GM12878 (cell line): ENCODE measurements at regions not wholly inside any gene's neighbourhood (a gene's known extent, or its start where the extent isn't known, plus 50 kb on each side); places are given as distances from the start of the nearest gene placed in this dataset.

Source experiments
- ATAC-seq: fragments of 200-7000 bp; cut with Tn5 transposase; 3 replicates; pipeline ENCODE4 v1.9.1; 2020; ENCODE audit warnings: mild to moderate bottlenecking, moderate library complexity
- BruUV-seq: library from RNA; stranded (reverse); fragments of 400-500 nt; replicated peaks from 2 replicates; lab custom pipeline; 2021; lab: Mats Ljungman, UMichigan
- CTCF ChIA-PET: fragments of 300-600 bp; sonication (Branson Sonifier 250); formaldehyde crosslinking; extraction: SDS; loops from one replicate; lab custom pipeline; 2021; ENCODE audit warnings: inconsistent platforms; lab: Yijun Ruan, JAX
- POLR2A ChIA-PET: fragments of 350-600 bp; formaldehyde crosslinking; extraction: SDS; loops from one replicate; lab custom pipeline; 2021; ENCODE audit warnings: inconsistent platforms; lab: Charles Lee
- RAD21 ChIA-PET: fragments of 300-600 bp; sonication (Branson Sonifier 250); formaldehyde crosslinking; loops from one replicate; lab custom pipeline; 2023; ENCODE audit warnings: antibody characterized with exemption; ENCODE audit not compliant: unreplicated experiment; lab: Charles Lee
- SMC1A ChIA-PET: fragments of 300-600 bp; sonication (Branson Sonifier 250); formaldehyde crosslinking; loops from one replicate; lab custom pipeline; 2023; ENCODE audit not compliant: unreplicated experiment, uncharacterized antibody; lab: Charles Lee
- DNase-seq: peaks from one replicate; pipeline ENCODE4 v3.0.0-alpha.2; 2011; ENCODE audit warnings: low read depth, low spot score
- FAIRE-seq: peaks from 3 replicates; lab custom pipeline; 2011; peaks lifted over from hg19 to GRCh38; lab: Jason Lieb, UNC
- H2AFZ ChIP-seq: 2 replicates; pipeline ENCODE4 v1.6.0; 2011; ENCODE audit warnings: low read depth, low read length, control low read depth; ENCODE audit not compliant: control insufficient read depth
- H3K27ac ChIP-seq: 2 replicates; pipeline ENCODE4 v1.5.1; 2011; ENCODE audit warnings: control low read depth; ENCODE audit not compliant: control insufficient read depth, insufficient read depth
- H3K27me3 ChIP-seq, 2 experiments: replicated peaks in 1 of 2; 2 replicates each; pipeline versions ENCODE4 v1.6.0 to v1.6.1; 2011; ENCODE audit warnings: low read length in 1 of 2; ENCODE audit not compliant: control insufficient read depth in 2 of 2, insufficient read depth in 2 of 2
- H3K36me3 ChIP-seq, 2 experiments: 2 replicates each; pipeline ENCODE4 v1.5.1; 2011; ENCODE audit warnings: low read length in 1 of 2; ENCODE audit not compliant: control insufficient read depth in 2 of 2, insufficient read depth in 2 of 2
- H3K4me1 ChIP-seq: 2 replicates; pipeline ENCODE4 v1.6.1; 2011; ENCODE audit warnings: mild to moderate bottlenecking, low read length, moderate library complexity, mixed read lengths; ENCODE audit not compliant: control insufficient read depth, insufficient read depth
- H3K4me2 ChIP-seq: 2 replicates; pipeline ENCODE4 v1.6.0; 2011; ENCODE audit warnings: control low read depth; ENCODE audit not compliant: control insufficient read depth, insufficient read depth
- H3K4me3 ChIP-seq: fragments of 200-600 bp; sonication (generic); 2 replicates; pipeline ENCODE4 v1.5.1; 2016
- H3K79me2 ChIP-seq: 2 replicates; pipeline ENCODE4 v1.6.0; 2011; ENCODE audit warnings: low read length; ENCODE audit not compliant: control insufficient read depth, insufficient read depth
- H3K9ac ChIP-seq: 2 replicates; pipeline ENCODE4 v1.8.0; 2011; ENCODE audit warnings: low read length, control low read depth, mixed read lengths; ENCODE audit not compliant: control insufficient read depth, insufficient read depth
- H3K9me3 ChIP-seq: replicated peaks from 3 replicates; pipeline ENCODE4 v1.5.1; 2011; ENCODE audit warnings: mild to moderate bottlenecking, low read length; ENCODE audit not compliant: control insufficient read depth, insufficient read depth
- H4K20me1 ChIP-seq: 2 replicates; pipeline ENCODE4 v1.6.0; 2011; ENCODE audit not compliant: control insufficient read depth, insufficient read depth
- CHD4 ChIP-seq: fragments of 200-600 bp; sonication (generic); IDR thresholded peaks from 2 replicates; pipeline ENCODE4 v1.6.1; 2016; ENCODE audit warnings: mild to moderate bottlenecking
- EP300 ChIP-seq, 2 experiments: fragments of 150-350 bp in 1 of 2; IDR thresholded peaks; 2 replicates each; pipeline ENCODE4 v1.6.1; 2011 to 2012; ENCODE audit warnings: low read depth in 2 of 2, low read length in 2 of 2, borderline replicate concordance in 1 of 2, improper control_type of control experiment in 1 of 2, inconsistent platforms in 1 of 2; ENCODE audit not compliant: control insufficient read depth in 1 of 2
- ESRRA ChIP-seq: IDR thresholded peaks from 2 replicates; pipeline ENCODE4 v1.6.1; 2012; ENCODE audit warnings: mild to moderate bottlenecking, low read length, improper control_type of control experiment
- ETV6 ChIP-seq, 2 experiments: fragments of 450-650 bp in 1 of 2; IDR thresholded peaks in 1 of 2; conservative IDR thresholded peaks in 1 of 2; 2 replicates each; pipeline ENCODE4 v1.6.1; 2014; ENCODE audit warnings: antibody characterized with exemption in 1 of 2, borderline replicate concordance in 1 of 2, low read depth in 1 of 2, mild to moderate bottlenecking in 1 of 2, moderate library complexity in 1 of 2
- MTA2 ChIP-seq: fragments of 450-650 bp; IDR thresholded peaks from 2 replicates; pipeline ENCODE4 v1.6.1; 2016; ENCODE audit warnings: low read depth, mild to moderate bottlenecking, moderate library complexity
- NFYA ChIP-seq: IDR thresholded peaks from 2 replicates; pipeline ENCODE4 v1.6.1; 2011; ENCODE audit warnings: low read depth, mild to moderate bottlenecking, low read length, improper control_type of control experiment, borderline replicate concordance
- NR2C1 ChIP-seq: fragments of 450-650 bp; IDR thresholded peaks from 2 replicates; pipeline ENCODE4 v1.6.1; 2017; ENCODE audit warnings: antibody characterized with exemption, mild to moderate bottlenecking, moderate library complexity
- POLR2AphosphoS2 ChIP-seq: IDR thresholded peaks from 2 replicates; pipeline ENCODE4 v1.6.1; 2011; ENCODE audit warnings: low read depth, mild to moderate bottlenecking, low read length, improper control_type of control experiment, moderate library complexity
- RAD51 ChIP-seq: fragments of 450-650 bp; IDR thresholded peaks from 2 replicates; pipeline ENCODE4 v1.6.1; 2016; ENCODE audit warnings: moderate library complexity, mild to moderate bottlenecking, inconsistent platforms
- RBBP5 ChIP-seq: fragments of 200-600 bp; sonication (generic); conservative IDR thresholded peaks from 2 replicates; pipeline ENCODE4 v1.6.1; 2016
- SIX5 ChIP-seq: IDR thresholded peaks from 2 replicates; pipeline ENCODE4 v1.6.1; 2011; ENCODE audit warnings: mild to moderate bottlenecking, low read depth, low read length, moderate library complexity; ENCODE audit not compliant: severe bottlenecking
- SMC3 ChIP-seq: IDR thresholded peaks from 2 replicates; pipeline ENCODE4 v1.6.1; 2011; ENCODE audit warnings: low read length, improper control_type of control experiment, borderline replicate concordance
- ZNF384 ChIP-seq: IDR thresholded peaks from 2 replicates; pipeline ENCODE4 v1.6.1; 2012; ENCODE audit warnings: low read depth, mild to moderate bottlenecking, low read length, improper control_type of control experiment, borderline replicate concordance
- WGBS: methylation state at CpG from one replicate; pipeline ENCODE4 v1.1.6; 2016; ENCODE audit warnings: low lambda C conversion rate; ENCODE audit not compliant: insufficient replicate concordance, insufficient coverage; ENCODE audit errors: missing lambda C conversion rate; 5-methylcytosine and 5-hydroxymethylcytosine counted together
- in situ Hi-C: fragments of 300-500 bp; cut with MboI; formaldehyde crosslinking; loops from 9 replicates; pipeline ENCODE4 v1.14.3; 2018; ENCODE audit warnings: mixed read lengths
- intact Hi-C: fragments of 100-400 bp; cut with micrococcal nuclease; formaldehyde crosslinking; loops from one replicate; pipeline ENCODE4 v1.14.2; 2022; ENCODE audit not compliant: unreplicated experiment
- TF ChIP-seq, protein P1 (sequence below): IDR thresholded peaks from 2 replicates; pipeline ENCODE4 v1.6.1; 2012; ENCODE audit warnings: improper control_type of control experiment, low read depth, low read length; ENCODE audit not compliant: insufficient replicate concordance

DNA sequence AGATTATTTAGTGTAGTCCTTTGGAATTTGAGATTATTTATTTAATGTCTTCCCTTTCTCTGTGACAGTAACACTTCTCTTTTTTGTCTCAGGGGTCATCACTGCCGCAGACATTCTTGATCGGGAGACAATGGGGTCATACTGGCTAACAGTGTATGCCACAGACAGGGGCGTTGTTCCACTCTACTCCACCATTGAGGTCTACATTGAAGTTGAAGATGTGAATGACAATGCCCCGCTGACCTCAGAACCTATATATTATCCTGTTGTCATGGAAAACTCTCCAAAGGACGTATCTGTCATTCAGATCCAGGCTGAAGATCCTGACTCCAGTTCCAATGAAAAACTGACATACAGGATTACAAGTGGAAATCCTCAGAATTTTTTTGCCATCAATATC lies 299.9 kb downstream of the FAT3 start:
- H4K20me1 ChIP-seq: no peaks in the 10 kb centered on the region
- no peaks in the 10 kb centered on the region for H3K9me3 ChIP-seq
- TF ChIP-seq, protein P1, sequence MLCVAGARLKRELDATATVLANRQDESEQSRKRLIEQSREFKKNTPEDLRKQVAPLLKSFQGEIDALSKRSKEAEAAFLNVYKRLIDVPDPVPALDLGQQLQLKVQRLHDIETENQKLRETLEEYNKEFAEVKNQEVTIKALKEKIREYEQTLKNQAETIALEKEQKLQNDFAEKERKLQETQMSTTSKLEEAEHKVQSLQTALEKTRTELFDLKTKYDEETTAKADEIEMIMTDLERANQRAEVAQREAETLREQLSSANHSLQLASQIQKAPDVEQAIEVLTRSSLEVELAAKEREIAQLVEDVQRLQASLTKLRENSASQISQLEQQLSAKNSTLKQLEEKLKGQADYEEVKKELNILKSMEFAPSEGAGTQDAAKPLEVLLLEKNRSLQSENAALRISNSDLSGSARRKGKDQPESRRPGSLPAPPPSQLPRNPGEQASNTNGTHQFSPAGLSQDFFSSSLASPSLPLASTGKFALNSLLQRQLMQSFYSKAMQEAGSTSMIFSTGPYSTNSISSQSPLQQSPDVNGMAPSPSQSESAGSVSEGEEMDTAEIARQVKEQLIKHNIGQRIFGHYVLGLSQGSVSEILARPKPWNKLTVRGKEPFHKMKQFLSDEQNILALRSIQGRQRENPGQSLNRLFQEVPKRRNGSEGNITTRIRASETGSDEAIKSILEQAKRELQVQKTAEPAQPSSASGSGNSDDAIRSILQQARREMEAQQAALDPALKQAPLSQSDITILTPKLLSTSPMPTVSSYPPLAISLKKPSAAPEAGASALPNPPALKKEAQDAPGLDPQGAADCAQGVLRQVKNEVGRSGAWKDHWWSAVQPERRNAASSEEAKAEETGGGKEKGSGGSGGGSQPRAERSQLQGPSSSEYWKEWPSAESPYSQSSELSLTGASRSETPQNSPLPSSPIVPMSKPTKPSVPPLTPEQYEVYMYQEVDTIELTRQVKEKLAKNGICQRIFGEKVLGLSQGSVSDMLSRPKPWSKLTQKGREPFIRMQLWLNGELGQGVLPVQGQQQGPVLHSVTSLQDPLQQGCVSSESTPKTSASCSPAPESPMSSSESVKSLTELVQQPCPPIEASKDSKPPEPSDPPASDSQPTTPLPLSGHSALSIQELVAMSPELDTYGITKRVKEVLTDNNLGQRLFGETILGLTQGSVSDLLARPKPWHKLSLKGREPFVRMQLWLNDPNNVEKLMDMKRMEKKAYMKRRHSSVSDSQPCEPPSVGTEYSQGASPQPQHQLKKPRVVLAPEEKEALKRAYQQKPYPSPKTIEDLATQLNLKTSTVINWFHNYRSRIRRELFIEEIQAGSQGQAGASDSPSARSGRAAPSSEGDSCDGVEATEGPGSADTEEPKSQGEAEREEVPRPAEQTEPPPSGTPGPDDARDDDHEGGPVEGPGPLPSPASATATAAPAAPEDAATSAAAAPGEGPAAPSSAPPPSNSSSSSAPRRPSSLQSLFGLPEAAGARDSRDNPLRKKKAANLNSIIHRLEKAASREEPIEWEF: no peak
- TF ChIP-seq ZNF384 (no peak), POLR2AphosphoS2 (no peak), MTA2 (no peak), ETV6 (conservative IDR thresholded peaks at IDR 0.05 in 1 of 2, IDR thresholded peaks at IDR 0.05 in 1 of 2; ENCODE audit: borderline replicate concordance in 1 of 2, low read depth in 1 of 2) (no peak), EP300 (IDR thresholded peaks at IDR 0.05; ENCODE audit: borderline replicate concordance in 1 of 2, control insufficient read depth in 1 of 2, low read depth in 2 of 2, low read length in 2 of 2) (no peak), NFYA (no peak), RAD51 (no peak), ESRRA (no peak), NR2C1 (no peak), SMC3 (no peak), SIX5 (no peak), CHD4 (no peak), RBBP5 (no peak)
- H3K27me3 ChIP-seq: no peaks in the 10 kb centered on the region
- H3K9ac ChIP-seq: no peak overlapping the region
- H3K79me2 ChIP-seq: no peaks in the 10 kb centered on the region
- no peak overlapping the region for H3K4me3 ChIP-seq
- CTCF ChIA-PET: no interaction called here
- H3K4me1 ChIP-seq: no peaks in the 10 kb centered on the region
- intact Hi-C loops (no loop called here), in situ Hi-C loops (no loop called here)
- H2AFZ ChIP-seq: no peak overlapping the region
- H3K36me3 ChIP-seq: no peaks in the 10 kb centered on the region
- POLR2A ChIA-PET: no interaction called here
- SMC1A ChIA-PET: no interaction called here
- DNase-seq (no peak), FAIRE-seq (no peak), ATAC-seq (no peak)
- BruUV-seq: no TSS peak
- RAD21 ChIA-PET: no interaction called here
- no peak overlapping the region for H3K4me2 ChIP-seq
- H3K27ac ChIP-seq: no peak overlapping the region
- 43% methylated on average over 5 of the region's 5 CpGs for WGBS
